ENCODE measurements at regions not wholly inside any gene's neighbourhood (a gene's known extent, or its start where the extent isn't known, plus 50 kb on each side); places are given as distances from the start of the nearest gene placed in this dataset.

- Histone ChIP-seq H3K9me3 (ENCODE audit: control insufficient read depth in 1 of 2, insufficient read depth in 1 of 2, low read depth in 1 of 2, low read length in 2 of 2) (no peaks in the 10 kb centered on the region), H3K4me1 (ENCODE audit: control insufficient read depth in 1 of 2, insufficient read depth in 2 of 2, low read length in 2 of 2) (no peaks in the 10 kb centered on the region), H3K9ac (ENCODE audit: low read length) (no peak overlapping the region), H3K79me2 (ENCODE audit: insufficient read depth, low read length) (no peaks in the 10 kb centered on the region), H4K20me1 (ENCODE audit: insufficient read depth) (no peaks in the 10 kb centered on the region), H3K4me2 (ENCODE audit: low read length) (no peak overlapping the region), H3K36me3 (ENCODE audit: control insufficient read depth in 1 of 2, insufficient read depth in 2 of 2, low read length in 2 of 2) (no peaks in the 10 kb centered on the region), H3K9me2 (ENCODE audit: insufficient read depth) (no peaks in the 10 kb centered on the region), H3K4me3 (replicated peaks in 1 of 2; ENCODE audit: low read depth in 1 of 2, low read length in 2 of 2) (no peak overlapping the region), H2AFZ (ENCODE audit: low read depth, low read length, poor library complexity, severe bottlenecking) (no peak overlapping the region), H3K27me3 (ENCODE audit: insufficient read depth, low read length) (no peaks in the 10 kb centered on the region), H3K27ac (ENCODE audit: low read depth, low read length) (no peak overlapping the region)
- no peak for TF ChIP-seq ELF1 (IDR thresholded peaks at IDR 0.05; ENCODE audit: borderline replicate concordance, low read depth)
- TF ChIP-seq ZFX (IDR thresholded peaks at IDR 0.05), result no peak
- TF ChIP-seq RAD21 (IDR thresholded peaks at IDR 0.05; ENCODE audit: low read depth), result no peak
- TF ChIP-seq EGR1 (IDR thresholded peaks at IDR 0.05; ENCODE audit: low read depth), result no peak
- TF ChIP-seq SP1 (IDR thresholded peaks at IDR 0.05; ENCODE audit: low read depth), result no peak
- TF ChIP-seq ATF3 (IDR thresholded peaks at IDR 0.05), result no peak
- TF ChIP-seq SIN3A (IDR thresholded peaks at IDR 0.05; ENCODE audit: low read depth), result no peak
- intact Hi-C loops (cut with micrococcal nuclease), result no loop called here
- ChIA-PET RAD21 (ENCODE audit: low non-redundant PET in 1 of 2, low total read pairs in 2 of 2, uncharacterized antibody in 2 of 2, unreplicated experiment in 2 of 2) (no interaction called here), POLR2A (no interaction called here), CTCF (no interaction called here)
- DNase-seq (ENCODE audit: low read depth, low spot score) (no peak), ATAC-seq (no peak)
- BruUV-seq (replicated peaks), result no TSS peak
These were observed 148.8 kb upstream of the HES1 start for GRCh38 chr3:193987186-193987585.

GRCh38 chr3:193989186-193989585 is 146.8 kb upstream of the HES1 start:
- POLR2A ChIA-PET, result no interaction called here
- Histone ChIP-seq H3K4me1 (ENCODE audit: control insufficient read depth in 1 of 2, insufficient read depth in 2 of 2, low read length in 2 of 2) (no peaks in the 10 kb centered on the region), H3K4me3 (replicated peaks in 1 of 2; ENCODE audit: low read depth in 1 of 2, low read length in 2 of 2) (no peak overlapping the region), H3K79me2 (ENCODE audit: insufficient read depth, low read length) (no peaks in the 10 kb centered on the region), H3K9me3 (ENCODE audit: control insufficient read depth in 1 of 2, insufficient read depth in 1 of 2, low read depth in 1 of 2, low read length in 2 of 2) (no peaks in the 10 kb centered on the region), H3K27ac (ENCODE audit: low read depth, low read length) (no peak overlapping the region), H3K4me2 (ENCODE audit: low read length) (no peak overlapping the region), H3K36me3 (ENCODE audit: control insufficient read depth in 1 of 2, insufficient read depth in 2 of 2, low read length in 2 of 2) (no peaks in the 10 kb centered on the region), H4K20me1 (ENCODE audit: insufficient read depth) (no peaks in the 10 kb centered on the region), H3K9ac (ENCODE audit: low read length) (no peak overlapping the region), H3K27me3 (ENCODE audit: insufficient read depth, low read length) (no peaks in the 10 kb centered on the region), H3K9me2 (ENCODE audit: insufficient read depth) (no peaks in the 10 kb centered on the region), H2AFZ (ENCODE audit: low read depth, low read length, poor library complexity, severe bottlenecking) (no peak overlapping the region)
- CTCF ChIA-PET, result no interaction called here
- RAD21 ChIA-PET (ENCODE audit: low non-redundant PET in 1 of 2, low total read pairs in 2 of 2, uncharacterized antibody in 2 of 2, unreplicated experiment in 2 of 2), result no interaction called here
- TF ChIP-seq ELF1 (IDR thresholded peaks at IDR 0.05; ENCODE audit: borderline replicate concordance, low read depth) (no peak), RAD21 (IDR thresholded peaks at IDR 0.05; ENCODE audit: low read depth) (no peak), SIN3A (IDR thresholded peaks at IDR 0.05; ENCODE audit: low read depth) (no peak), ATF3 (IDR thresholded peaks at IDR 0.05) (no peak), ZNF274 (IDR thresholded peaks at IDR 0.05; ENCODE audit: low read depth, low read length) (no peak), EGR1 (IDR thresholded peaks at IDR 0.05; ENCODE audit: low read depth) (no peak), ZFX (IDR thresholded peaks at IDR 0.05) (no peak), MAX (IDR thresholded peaks at IDR 0.05) (no peak), SP1 (IDR thresholded peaks at IDR 0.05; ENCODE audit: low read depth) (no peak), TCF7L2 (IDR thresholded peaks at IDR 0.05; ENCODE audit: borderline replicate concordance, extremely low read depth, insufficient read depth, insufficient read length) (no peak), FOSL1 (IDR thresholded peaks at IDR 0.05; ENCODE audit: low read depth) (no peak)
- no peak for ATAC-seq
- no peak for DNase-seq (ENCODE audit: low read depth, low spot score)
- intact Hi-C loops (cut with micrococcal nuclease), result no loop called here
- BruUV-seq (replicated peaks), result no TSS peak
